ENCODE measurements at regions not wholly inside any gene's neighbourhood (a gene's known extent, or its start where the extent isn't known, plus 50 kb on each side); places are given as distances from the start of the nearest gene placed in this dataset.
A peak's percentile ranks its signal among the peaks of the same experiment; 100 is the strongest.

GRCh38 chr2:15799432-15799827 lies 140.9 kb upstream of the MYCN start:
- TF ChIP-seq JUND (IDR thresholded peaks at IDR 0.05; ENCODE audit: low read depth) = no peak
- in situ Hi-C loops (cut with HindIII; ENCODE audit: low pct_unique_long_range_greater_than_20kb, low sequenced_read_pairs) = no loop called here
- peak; percentile 13 to 22 for DNase-seq (ENCODE audit: low read depth in 1 of 2, low spot score in 1 of 2)

GRCh38 chr2:15800495-15801329 lies 139.6 kb upstream of the MYCN start:
- in situ Hi-C loops (cut with HindIII; ENCODE audit: low pct_unique_long_range_greater_than_20kb, low sequenced_read_pairs) = no loop called here
- no peak for TF ChIP-seq JUND (IDR thresholded peaks at IDR 0.05; ENCODE audit: low read depth)
- DNase-seq (ENCODE audit: low read depth in 1 of 2, low spot score in 1 of 2) = no peak

GRCh38 chr2:15801439-15801838 lies 138.9 kb upstream of the MYCN start:
- DNase-seq (ENCODE audit: low read depth in 1 of 2, low spot score in 1 of 2) = no peak
- in situ Hi-C loops (cut with HindIII; ENCODE audit: low pct_unique_long_range_greater_than_20kb, low sequenced_read_pairs) = no loop called here
- no peak for TF ChIP-seq JUND (IDR thresholded peaks at IDR 0.05; ENCODE audit: low read depth)

DNA sequence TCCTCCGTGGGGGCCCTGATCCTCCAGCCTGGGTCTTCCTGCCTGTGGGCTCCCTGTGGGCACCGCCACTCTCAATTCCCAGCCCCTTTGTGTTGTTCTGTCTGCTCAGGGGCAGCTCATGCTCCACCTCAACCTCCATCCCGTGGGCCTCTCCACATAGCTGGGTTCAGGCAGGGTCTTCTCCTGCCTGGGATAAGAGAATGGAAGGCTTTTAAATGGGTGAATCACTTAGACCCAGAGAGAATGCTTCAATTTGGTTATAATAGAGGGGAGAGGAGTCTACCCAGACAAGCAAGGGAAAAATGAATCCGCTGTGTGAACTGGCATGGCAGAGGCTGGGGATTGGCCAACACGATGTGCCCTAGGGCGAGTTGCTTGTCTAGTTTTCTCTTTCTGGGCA lies 138.4 kb upstream of the MYCN start:
- TF ChIP-seq JUND (IDR thresholded peaks at IDR 0.05; ENCODE audit: low read depth) = no peak
- no peak for DNase-seq (ENCODE audit: low read depth in 1 of 2, low spot score in 1 of 2)
- in situ Hi-C loops (cut with HindIII; ENCODE audit: low pct_unique_long_range_greater_than_20kb, low sequenced_read_pairs) = no loop called here

GRCh38 chr2:15802657-15803542 lies 137.4 kb upstream of the MYCN start:
- DNase-seq (ENCODE audit: low read depth in 1 of 2, low spot score in 1 of 2) = no peak
- in situ Hi-C loops (cut with HindIII; ENCODE audit: low pct_unique_long_range_greater_than_20kb, low sequenced_read_pairs) = no loop called here
- TF ChIP-seq JUND (IDR thresholded peaks at IDR 0.05; ENCODE audit: low read depth) = no peak

DNA sequence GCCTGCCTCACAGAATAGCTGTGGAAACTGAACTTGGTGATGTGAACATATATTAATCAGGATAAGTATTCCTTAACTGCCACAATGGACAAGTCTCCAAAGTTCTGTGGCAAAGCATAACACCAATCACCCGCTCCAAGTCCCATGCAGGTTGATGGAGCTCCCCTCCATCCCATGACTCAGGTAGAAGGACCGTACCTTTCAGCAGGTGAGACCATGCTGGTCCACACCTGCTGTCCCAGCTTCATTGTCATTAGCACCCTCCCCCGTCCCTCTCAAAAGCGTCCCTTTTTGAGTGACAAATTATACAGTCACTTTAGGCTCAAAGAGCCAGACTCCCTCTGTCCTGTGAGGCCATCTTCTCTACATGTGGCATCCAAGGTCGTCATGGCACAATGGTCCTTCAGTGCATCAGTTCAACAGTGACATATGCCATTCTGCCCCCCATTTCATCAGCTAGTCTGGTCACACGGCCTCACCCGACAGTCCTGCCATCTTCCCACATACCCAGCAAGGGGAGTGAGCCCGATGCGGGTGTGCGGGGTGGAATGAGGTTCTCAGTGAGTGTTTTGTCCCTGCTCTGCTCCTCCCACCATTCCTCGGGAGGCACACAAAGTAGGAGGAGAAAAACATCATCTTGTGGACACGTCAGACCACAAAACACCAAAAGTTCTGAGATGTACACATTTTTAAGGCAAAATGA lies 136.7 kb upstream of the MYCN start:
- in situ Hi-C loops (cut with HindIII; ENCODE audit: low pct_unique_long_range_greater_than_20kb, low sequenced_read_pairs) = no loop called here
- no peak for TF ChIP-seq JUND (IDR thresholded peaks at IDR 0.05; ENCODE audit: low read depth)
- no peak for DNase-seq (ENCODE audit: low read depth in 1 of 2, low spot score in 1 of 2)

DNA sequence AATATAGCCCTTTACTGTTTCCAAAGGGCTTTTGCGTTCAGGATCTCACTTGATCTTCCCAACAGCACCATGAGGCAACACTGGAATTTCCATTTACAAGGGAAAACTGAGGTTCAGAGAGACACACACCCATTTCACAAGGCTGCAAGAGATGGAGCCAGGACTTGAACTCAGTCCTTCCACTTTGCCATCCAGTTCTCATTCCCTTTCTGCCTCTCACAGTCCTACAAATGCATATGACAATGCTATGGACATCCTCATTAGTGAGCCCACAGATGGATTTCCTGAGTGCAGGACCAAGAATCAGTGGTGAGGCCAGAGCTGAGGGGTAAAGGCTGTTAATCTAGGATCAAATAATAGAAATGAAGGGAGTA lies 136.1 kb upstream of the MYCN start:
- in situ Hi-C loops (cut with HindIII; ENCODE audit: low pct_unique_long_range_greater_than_20kb, low sequenced_read_pairs) = no loop called here
- DNase-seq (ENCODE audit: low read depth in 1 of 2, low spot score in 1 of 2) = no peak
- no peak for TF ChIP-seq JUND (IDR thresholded peaks at IDR 0.05; ENCODE audit: low read depth)

GRCh38 chr2:15804691-15805090 lies 135.7 kb upstream of the MYCN start:
- in situ Hi-C loops (cut with HindIII; ENCODE audit: low pct_unique_long_range_greater_than_20kb, low sequenced_read_pairs) = no loop called here
- no peak for TF ChIP-seq JUND (IDR thresholded peaks at IDR 0.05; ENCODE audit: low read depth)
- DNase-seq (ENCODE audit: low read depth in 1 of 2, low spot score in 1 of 2) = no peak

- no peak for DNase-seq (ENCODE audit: low read depth in 1 of 2, low spot score in 1 of 2)
- in situ Hi-C loops (cut with HindIII; ENCODE audit: low pct_unique_long_range_greater_than_20kb, low sequenced_read_pairs) = no loop called here
- TF ChIP-seq JUND (IDR thresholded peaks at IDR 0.05; ENCODE audit: low read depth) = no peak
These were observed 135.1 kb upstream of the MYCN start for GRCh38 chr2:15805206-15805605.

DNA sequence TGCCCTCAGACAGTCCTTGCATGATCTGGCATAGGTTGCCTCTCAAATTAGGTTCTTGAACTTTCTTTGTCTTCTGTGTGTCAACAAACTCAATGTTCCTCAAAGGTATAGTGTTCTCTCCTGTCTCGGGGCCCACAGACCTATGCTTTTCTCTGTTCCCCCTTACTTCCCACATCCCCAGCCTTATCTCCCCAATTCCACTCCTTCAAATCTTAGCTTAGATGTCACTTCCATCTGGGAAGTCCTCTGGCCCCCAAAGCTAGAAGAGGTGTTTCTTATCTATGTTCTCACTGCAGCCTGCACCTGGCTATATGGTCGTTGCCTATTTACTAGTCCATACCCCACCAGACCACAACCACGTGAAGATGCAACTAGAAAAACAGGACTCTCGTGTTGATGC lies 134.6 kb upstream of the MYCN start:
- TF ChIP-seq JUND (IDR thresholded peaks at IDR 0.05; ENCODE audit: low read depth) = no peak
- in situ Hi-C loops (cut with HindIII; ENCODE audit: low pct_unique_long_range_greater_than_20kb, low sequenced_read_pairs) = no loop called here
- DNase-seq (ENCODE audit: low read depth in 1 of 2, low spot score in 1 of 2) = no peak

- no peak for TF ChIP-seq JUND (IDR thresholded peaks at IDR 0.05; ENCODE audit: low read depth)
- DNase-seq (ENCODE audit: low read depth in 1 of 2, low spot score in 1 of 2) = no peak
- in situ Hi-C loops (cut with HindIII; ENCODE audit: low pct_unique_long_range_greater_than_20kb, low sequenced_read_pairs) = no loop called here
These were observed 133.4 kb upstream of the MYCN start for GRCh38 chr2:15806801-15807417.

- in situ Hi-C loops (cut with HindIII; ENCODE audit: low pct_unique_long_range_greater_than_20kb, low sequenced_read_pairs) = no loop called here
- no peak for DNase-seq (ENCODE audit: low read depth in 1 of 2, low spot score in 1 of 2)
- TF ChIP-seq JUND (IDR thresholded peaks at IDR 0.05; ENCODE audit: low read depth) = no peak
These were observed 132.7 kb upstream of the MYCN start for GRCh38 chr2:15807418-15808203.

Measured in T47D (cell line).